ENCODE measurements at regions not wholly inside any gene's neighbourhood (a gene's known extent, or its start where the extent isn't known, plus 50 kb on each side); places are given as distances from the start of the nearest gene placed in this dataset.
A peak's percentile ranks its signal among the peaks of the same experiment; 100 is the strongest.

GRCh38 chr18:24878289-24878688 lies 417.9 kb downstream of the HRH4 start:
- no peaks in the 10 kb centered on the region for H3K9me3 ChIP-seq (replicated peaks in 1 of 2; ENCODE audit: control insufficient read depth in 1 of 2, insufficient read depth in 1 of 2, low read length in 2 of 2)
- Mint-ChIP-seq H3K27me3 (ENCODE audit: low read depth in 3 of 3) (peaks cover 0 to 2% (median 0%) of the 10 kb centered on the region in 3 donors), H3K9me3 (no peaks in the 10 kb centered on the region), H3K36me3 (no peaks in the 10 kb centered on the region), H3K4me3 (no peak overlapping the region), H3K4me1 (no peaks in the 10 kb centered on the region), H3K27ac (peak overlapping the region in 1 of 7 donors; percentile 14)
- no peak for DNase-seq
- WGBS (ENCODE audit: insufficient coverage), result no CpG with 5 or more reads among the region's 4 CpGs
- H3K4me3 ChIP-seq (replicated peaks in 1 of 3; ENCODE audit: low read depth in 2 of 3, low read length in 3 of 3), result no peak overlapping the region
- no peak for TF ChIP-seq CTCF (IDR thresholded peaks at IDR 0.05)
- no peak overlapping the region for H3K4me2 ChIP-seq (replicated peaks; ENCODE audit: extremely low read depth, low read length, poor library complexity, severe bottlenecking)
- H3K9ac ChIP-seq (ENCODE audit: insufficient read depth, low read length, poor library complexity, severe bottlenecking), result no peak overlapping the region
- no peak overlapping the region for H3K27ac ChIP-seq (ENCODE audit: low read depth in 1 of 2, low read length in 2 of 2)
- no peaks in the 10 kb centered on the region for H3K4me1 ChIP-seq (ENCODE audit: control insufficient read depth in 1 of 2, insufficient read depth in 2 of 2, low read length in 2 of 2)
- no peaks in the 10 kb centered on the region for H3K79me2 ChIP-seq (ENCODE audit: insufficient read depth, low read length)
- no peaks in the 10 kb centered on the region for H4K20me1 ChIP-seq (ENCODE audit: insufficient read depth, low read length)
- intact Hi-C loops (cut with micrococcal nuclease), result no loop called here
- H2AFZ ChIP-seq (ENCODE audit: insufficient read depth, low read depth, low read length, poor library complexity, severe bottlenecking), result no peak overlapping the region
- no peaks in the 10 kb centered on the region for H3K27me3 ChIP-seq (ENCODE audit: control insufficient read depth in 2 of 2, insufficient read depth in 2 of 2, low read length in 2 of 2)
- no peaks in the 10 kb centered on the region for H3K36me3 ChIP-seq (replicated peaks in 1 of 2; ENCODE audit: control insufficient read depth in 1 of 2, insufficient read depth in 2 of 2, low read length in 2 of 2)

DNA sequence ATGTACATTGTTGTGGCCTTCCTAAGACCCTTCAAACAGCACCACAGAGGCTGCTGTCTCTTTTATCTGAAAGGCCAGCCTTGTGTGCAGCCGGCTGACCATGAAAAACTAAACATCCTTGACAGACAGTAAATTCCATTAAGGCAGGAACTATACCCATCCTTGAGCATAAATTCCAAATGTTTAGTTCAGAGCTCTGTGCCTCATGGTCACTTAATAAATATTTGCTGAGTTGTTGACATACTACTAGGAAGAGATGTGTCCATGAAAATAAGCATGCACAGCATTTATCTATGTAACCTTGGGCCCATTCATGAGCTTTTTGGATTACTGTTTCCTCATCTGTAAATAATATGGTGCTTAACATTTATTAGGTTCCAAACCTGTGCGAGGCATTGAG lies 424.8 kb downstream of the HRH4 start:
- Mint-ChIP-seq H3K27me3 (ENCODE audit: low read depth in 3 of 3) (peaks cover 0 to 4% (median 1%) of the 10 kb centered on the region in 3 donors), H3K27ac (no peak overlapping the region), H3K36me3 (no peaks in the 10 kb centered on the region), H3K4me3 (no peak overlapping the region), H3K9me3 (peaks cover 0 to 4% (median 1%) of the 10 kb centered on the region in 7 donors), H3K4me1 (no peaks in the 10 kb centered on the region)
- Histone ChIP-seq H3K27ac (ENCODE audit: low read depth in 1 of 2, low read length in 2 of 2) (no peak overlapping the region), H3K27me3 (ENCODE audit: control insufficient read depth in 2 of 2, insufficient read depth in 2 of 2, low read length in 2 of 2) (no peaks in the 10 kb centered on the region), H3K4me3 (replicated peaks in 1 of 3; ENCODE audit: low read depth in 2 of 3, low read length in 3 of 3) (no peak overlapping the region), H3K4me2 (replicated peaks; ENCODE audit: extremely low read depth, low read length, poor library complexity, severe bottlenecking) (no peak overlapping the region), H4K20me1 (ENCODE audit: insufficient read depth, low read length) (no peaks in the 10 kb centered on the region), H3K9ac (ENCODE audit: insufficient read depth, low read length, poor library complexity, severe bottlenecking) (no peak overlapping the region), H2AFZ (ENCODE audit: insufficient read depth, low read depth, low read length, poor library complexity, severe bottlenecking) (no peak overlapping the region), H3K79me2 (ENCODE audit: insufficient read depth, low read length) (no peaks in the 10 kb centered on the region), H3K36me3 (replicated peaks in 1 of 2; ENCODE audit: control insufficient read depth in 1 of 2, insufficient read depth in 2 of 2, low read length in 2 of 2) (no peaks in the 10 kb centered on the region), H3K9me3 (replicated peaks in 1 of 2; ENCODE audit: control insufficient read depth in 1 of 2, insufficient read depth in 1 of 2, low read length in 2 of 2) (no peaks in the 10 kb centered on the region), H3K4me1 (ENCODE audit: control insufficient read depth in 1 of 2, insufficient read depth in 2 of 2, low read length in 2 of 2) (no peaks in the 10 kb centered on the region)
- no CpG with 5 or more reads among the region's 2 CpGs for WGBS (ENCODE audit: insufficient coverage)
- DNase-seq, result no peak
- TF ChIP-seq CTCF (IDR thresholded peaks at IDR 0.05), result no peak
- intact Hi-C loops (cut with micrococcal nuclease), result no loop called here

Measured in CD14-positive monocyte (primary cell).